HL-60/S4 treated with phorbol 12-myristate 13-acetate at 8.2 ng/mL for 4 days and 3 days (cell line): ENCODE measurements at regions not wholly inside any gene's neighbourhood (a gene's known extent, or its start where the extent isn't known, plus 50 kb on each side); places are given as distances from the start of the nearest gene placed in this dataset.
"Not testable (repeated sequence)": the region's sequence is repeated elsewhere in the genome, so short reads cannot be mapped to it uniquely, and the experiment has no call there.

Experiments
- in situ Hi-C: fragments of 300-500 bp; cut with MboI; formaldehyde crosslinking; loops from 2 replicates; pipeline ENCODE4 v1.15.0; 2022; ENCODE audit warnings: low sequenced_read_pairs

- in situ Hi-C loops, result loop anchor here (10.0 kb wide), 1 partner anchor 321 kb away; no protein-coding TSS in a partner anchor
Measured at GRCh38 chr10:28986117-28986792, 302.6 kb upstream of the LYZL1 start.

- in situ Hi-C loops, result loop anchor here (10.0 kb wide), 1 partner anchor 322 kb away; no protein-coding TSS in a partner anchor
Measured at GRCh38 chr10:28986856-28987255, 302.0 kb upstream of the LYZL1 start.

GRCh38 chr10:28987555-28988320 is 301.1 kb upstream of the LYZL1 start:
- in situ Hi-C loops, result loop anchor here (10.0 kb wide), 1 partner anchor 323 kb away; no protein-coding TSS in a partner anchor

- in situ Hi-C loops, result loop anchor here (10.0 kb wide), 1 partner anchor 324 kb away; no protein-coding TSS in a partner anchor
Measured at GRCh38 chr10:28988980-28989379, 299.9 kb upstream of the LYZL1 start.

- in situ Hi-C loops, result no loop called here
Measured at GRCh38 chr10:28991333-28992270, 297.3 kb upstream of the LYZL1 start.

- in situ Hi-C loops, result no loop called here
Measured at GRCh38 chr10:28993056-28993455, 295.8 kb upstream of the LYZL1 start.

- in situ Hi-C loops, result no loop called here
Measured at GRCh38 chr10:28993861-28994260, 295.0 kb upstream of the LYZL1 start.

GRCh38 chr10:28994802-28995201 is 294.1 kb upstream of the LYZL1 start:
- in situ Hi-C loops, result not testable (repeated sequence)

GRCh38 chr10:28995497-28995896 is 293.4 kb upstream of the LYZL1 start:
- in situ Hi-C loops, result no loop called here

GRCh38 chr10:28996345-28996744 is 292.5 kb upstream of the LYZL1 start:
- in situ Hi-C loops, result no loop called here

- in situ Hi-C loops, result no loop called here
Measured at GRCh38 chr10:28996947-28997551, 291.8 kb upstream of the LYZL1 start.

GRCh38 chr10:28997734-28998133 is 291.1 kb upstream of the LYZL1 start:
- in situ Hi-C loops, result no loop called here

- in situ Hi-C loops, result no loop called here
Measured at GRCh38 chr10:29001801-29002200, 287.1 kb upstream of the LYZL1 start.

GRCh38 chr10:29003014-29003413 is 285.9 kb upstream of the LYZL1 start:
- in situ Hi-C loops, result not testable (repeated sequence)

GRCh38 chr10:29005988-29006387 is 282.9 kb upstream of the LYZL1 start:
- in situ Hi-C loops, result no loop called here

- in situ Hi-C loops, result no loop called here
Measured at GRCh38 chr10:29007370-29007747, 281.5 kb upstream of the LYZL1 start.

GRCh38 chr10:29007748-29008610 is 280.9 kb upstream of the LYZL1 start:
- in situ Hi-C loops, result no loop called here

- in situ Hi-C loops, result no loop called here
Measured at GRCh38 chr10:29009464-29009863, 279.4 kb upstream of the LYZL1 start.

GRCh38 chr10:29011516-29011915 is 277.4 kb upstream of the LYZL1 start:
- in situ Hi-C loops, result no loop called here
